ENCODE measurements at regions not wholly inside any gene's neighbourhood (a gene's known extent, or its start where the extent isn't known, plus 50 kb on each side); places are given as distances from the start of the nearest gene placed in this dataset.

DNA sequence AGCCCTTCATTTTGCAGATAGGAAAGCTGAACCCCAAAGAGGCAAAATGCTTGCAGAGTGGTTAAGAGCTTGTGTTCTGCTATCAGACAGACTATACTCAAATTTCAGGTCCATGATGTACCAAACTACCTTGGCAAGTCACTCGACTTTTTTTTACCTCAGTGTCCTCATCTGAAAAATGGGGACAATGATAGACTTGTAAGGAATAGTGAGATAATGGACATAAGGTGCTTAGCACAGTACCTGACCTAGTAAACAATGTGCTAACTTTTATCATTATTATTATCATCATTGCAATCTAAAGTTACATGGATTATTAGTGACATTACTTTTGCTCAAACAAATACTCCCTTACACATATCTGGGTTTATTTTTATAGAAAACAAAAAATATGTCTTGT lies 79.4 kb upstream of the ARID5B start:
- no peak overlapping the region for H3K27ac ChIP-seq (ENCODE audit: low read depth in 1 of 2, low read length in 1 of 2)
- no peaks in the 10 kb centered on the region for H3K9me3 ChIP-seq (ENCODE audit: control insufficient read depth in 4 of 4, insufficient read depth in 3 of 4, low read length in 3 of 4)
- H3K4me1 ChIP-seq (ENCODE audit: control insufficient read depth in 5 of 5, insufficient read depth in 5 of 5, low read length in 5 of 5): no peaks in the 10 kb centered on the region
- DNase-seq (no peak), ATAC-seq (ENCODE audit: insufficient read depth, low FRiP score) (no peak)
- no peak overlapping the region for H3K4me3 ChIP-seq
- no peaks in the 10 kb centered on the region for H3K27me3 ChIP-seq (ENCODE audit: control insufficient read depth in 3 of 3, insufficient read depth in 3 of 3, low read length in 2 of 3)
- H3K36me3 ChIP-seq (ENCODE audit: control insufficient read depth in 4 of 4, insufficient read depth in 4 of 4, low read length in 4 of 4): no peaks in the 10 kb centered on the region
- no peak overlapping the region for H3K9ac ChIP-seq (ENCODE audit: insufficient read depth in 1 of 2, low read length in 2 of 2)
- TF ChIP-seq, protein P1, sequence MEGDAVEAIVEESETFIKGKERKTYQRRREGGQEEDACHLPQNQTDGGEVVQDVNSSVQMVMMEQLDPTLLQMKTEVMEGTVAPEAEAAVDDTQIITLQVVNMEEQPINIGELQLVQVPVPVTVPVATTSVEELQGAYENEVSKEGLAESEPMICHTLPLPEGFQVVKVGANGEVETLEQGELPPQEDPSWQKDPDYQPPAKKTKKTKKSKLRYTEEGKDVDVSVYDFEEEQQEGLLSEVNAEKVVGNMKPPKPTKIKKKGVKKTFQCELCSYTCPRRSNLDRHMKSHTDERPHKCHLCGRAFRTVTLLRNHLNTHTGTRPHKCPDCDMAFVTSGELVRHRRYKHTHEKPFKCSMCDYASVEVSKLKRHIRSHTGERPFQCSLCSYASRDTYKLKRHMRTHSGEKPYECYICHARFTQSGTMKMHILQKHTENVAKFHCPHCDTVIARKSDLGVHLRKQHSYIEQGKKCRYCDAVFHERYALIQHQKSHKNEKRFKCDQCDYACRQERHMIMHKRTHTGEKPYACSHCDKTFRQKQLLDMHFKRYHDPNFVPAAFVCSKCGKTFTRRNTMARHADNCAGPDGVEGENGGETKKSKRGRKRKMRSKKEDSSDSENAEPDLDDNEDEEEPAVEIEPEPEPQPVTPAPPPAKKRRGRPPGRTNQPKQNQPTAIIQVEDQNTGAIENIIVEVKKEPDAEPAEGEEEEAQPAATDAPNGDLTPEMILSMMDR (IDR thresholded peaks at IDR 0.05; ENCODE audit: control extremely low read depth, extremely low read depth): no peak
- WGBS, 2 donors: 81 to 83% methylated on average over 1 of the region's 1 CpG

- no peak for DNase-seq
Observed at GRCh38 chr10:61822781-61823230, 78.7 kb upstream of the ARID5B start.

DNA sequence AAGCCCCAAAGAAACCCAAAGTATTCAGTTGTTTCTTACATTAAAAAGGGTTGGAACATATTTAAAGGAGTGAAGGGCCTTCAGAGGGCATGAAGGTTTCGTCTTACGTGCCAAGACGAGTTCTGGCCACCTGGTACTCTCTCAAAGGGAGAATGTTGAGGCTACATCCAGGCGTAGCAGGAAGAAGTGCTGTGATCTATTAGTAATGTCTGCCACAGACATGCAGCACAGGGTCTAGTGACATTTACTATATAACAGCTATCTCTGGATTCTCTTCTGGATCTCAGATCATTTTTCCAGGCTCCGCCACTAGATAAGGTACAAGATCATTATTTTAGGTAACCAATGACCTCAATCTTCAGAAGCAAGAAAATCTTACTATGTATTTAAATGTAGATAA lies 76.5 kb upstream of the ARID5B start:
- no peaks in the 10 kb centered on the region for H3K36me3 ChIP-seq (ENCODE audit: control insufficient read depth in 4 of 4, insufficient read depth in 4 of 4, low read length in 4 of 4)
- TF ChIP-seq, protein P1 (IDR thresholded peaks at IDR 0.05; ENCODE audit: control extremely low read depth, extremely low read depth): no peak
- ATAC-seq (ENCODE audit: insufficient read depth, low FRiP score) (no peak), DNase-seq (no peak)
- WGBS, 2 donors: 84 to 90% methylated on average over 5 of the region's 5 CpGs
- H3K9me3 ChIP-seq (ENCODE audit: control insufficient read depth in 4 of 4, insufficient read depth in 3 of 4, low read length in 3 of 4): no peaks in the 10 kb centered on the region
- H3K27ac ChIP-seq (ENCODE audit: low read depth in 1 of 2, low read length in 1 of 2): no peak overlapping the region
- no peaks in the 10 kb centered on the region for H3K27me3 ChIP-seq (ENCODE audit: control insufficient read depth in 3 of 3, insufficient read depth in 3 of 3, low read length in 2 of 3)
- H3K4me1 ChIP-seq (ENCODE audit: control insufficient read depth in 5 of 5, insufficient read depth in 5 of 5, low read length in 5 of 5): peaks cover 0 to under 1% (median 0%) of the 10 kb centered on the region in 5 donors
- no peak overlapping the region for H3K4me3 ChIP-seq
- no peak overlapping the region for H3K9ac ChIP-seq (ENCODE audit: insufficient read depth in 1 of 2, low read length in 2 of 2)

More at GRCh38 chr10:61822781-61823230, 78.7 kb upstream of the ARID5B start:
- H3K4me3 ChIP-seq: no peak overlapping the region
- 54 to 66% methylated on average over 3 of the region's 3 CpGs for WGBS, 2 donors
- H3K9ac ChIP-seq (ENCODE audit: insufficient read depth in 1 of 2, low read length in 2 of 2): no peak overlapping the region
- H3K27ac ChIP-seq (ENCODE audit: low read depth in 1 of 2, low read length in 1 of 2): no peak overlapping the region
- H3K27me3 ChIP-seq (ENCODE audit: control insufficient read depth in 3 of 3, insufficient read depth in 3 of 3, low read length in 2 of 3): no peaks in the 10 kb centered on the region
- no peaks in the 10 kb centered on the region for H3K36me3 ChIP-seq (ENCODE audit: control insufficient read depth in 4 of 4, insufficient read depth in 4 of 4, low read length in 4 of 4)
- H3K9me3 ChIP-seq (ENCODE audit: control insufficient read depth in 4 of 4, insufficient read depth in 3 of 4, low read length in 3 of 4): no peaks in the 10 kb centered on the region
- ATAC-seq (ENCODE audit: insufficient read depth, low FRiP score): no peak
- TF ChIP-seq, protein P1 (IDR thresholded peaks at IDR 0.05; ENCODE audit: control extremely low read depth, extremely low read depth): no peak
- no peaks in the 10 kb centered on the region for H3K4me1 ChIP-seq (ENCODE audit: control insufficient read depth in 5 of 5, insufficient read depth in 5 of 5, low read length in 5 of 5)

DNA sequence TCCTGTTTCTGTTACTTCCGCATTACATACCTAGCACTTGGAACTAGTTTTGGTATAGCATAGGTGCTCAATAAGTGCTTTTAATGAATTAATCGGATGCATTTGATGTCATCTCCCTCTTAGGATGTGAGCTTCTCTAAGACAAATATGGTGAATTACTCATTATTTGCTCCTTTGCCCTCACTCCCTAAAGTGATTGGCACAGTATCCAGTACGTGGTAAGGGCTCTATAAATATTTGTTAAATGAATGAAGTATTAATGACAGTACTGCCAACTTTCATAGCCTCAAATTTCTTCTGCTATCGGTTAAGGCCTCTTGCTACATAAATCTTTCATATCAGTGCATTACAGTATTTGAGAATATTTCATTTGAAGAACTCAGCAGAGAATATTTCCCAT lies 75.9 kb upstream of the ARID5B start:
- ATAC-seq (ENCODE audit: insufficient read depth, low FRiP score) (peak; percentile 46), DNase-seq (no peak)
- 64 to 72% methylated on average over 4 of the region's 4 CpGs for WGBS, 2 donors
- no peaks in the 10 kb centered on the region for H3K27me3 ChIP-seq (ENCODE audit: control insufficient read depth in 3 of 3, insufficient read depth in 3 of 3, low read length in 2 of 3)
- peaks cover 0 to 4% (median 0%) of the 10 kb centered on the region in 5 donors for H3K4me1 ChIP-seq (ENCODE audit: control insufficient read depth in 5 of 5, insufficient read depth in 5 of 5, low read length in 5 of 5)
- H3K9me3 ChIP-seq (ENCODE audit: control insufficient read depth in 4 of 4, insufficient read depth in 3 of 4, low read length in 3 of 4): no peaks in the 10 kb centered on the region
- no peak overlapping the region for H3K4me3 ChIP-seq
- no peaks in the 10 kb centered on the region for H3K36me3 ChIP-seq (ENCODE audit: control insufficient read depth in 4 of 4, insufficient read depth in 4 of 4, low read length in 4 of 4)
- no peak overlapping the region for H3K9ac ChIP-seq (ENCODE audit: insufficient read depth in 1 of 2, low read length in 2 of 2)
- TF ChIP-seq, protein P1 (IDR thresholded peaks at IDR 0.05; ENCODE audit: control extremely low read depth, extremely low read depth): no peak
- no peak overlapping the region for H3K27ac ChIP-seq (ENCODE audit: low read depth in 1 of 2, low read length in 1 of 2)

Measured in lung (tissue), 11 donors.